Astrocyte (in vitro differentiated cells and primary cell): ENCODE measurements at regions not wholly inside any gene's neighbourhood (a gene's known extent, or its start where the extent isn't known, plus 50 kb on each side); places are given as distances from the start of the nearest gene placed in this dataset.

Source experiments
- DNase-seq: peaks from one replicate; pipeline ENCODE4 v3.0.0-alpha.2; 2010; ENCODE audit warnings: low read depth
- FAIRE-seq: peaks from 2 replicates; lab custom pipeline; 2011; peaks lifted over from hg19 to GRCh38; lab: Jason Lieb, UNC
- H2AFZ ChIP-seq: 2 replicates; pipeline ENCODE4 v1.6.0; 2012; ENCODE audit warnings: low read depth, low read length, inconsistent platforms
- H3K27ac ChIP-seq: 2 replicates; pipeline ENCODE4 v1.5.1; 2011; ENCODE audit warnings: low read depth, low read length, inconsistent platforms
- H3K27me3 ChIP-seq: 2 replicates; pipeline ENCODE4 v1.6.0; 2011; ENCODE audit warnings: low read length, inconsistent platforms; ENCODE audit not compliant: insufficient read depth
- H3K36me3 ChIP-seq: 2 replicates; pipeline ENCODE4 v1.5.1; 2011; ENCODE audit warnings: low read length, inconsistent platforms; ENCODE audit not compliant: insufficient read depth
- H3K4me1 ChIP-seq: 2 replicates; pipeline ENCODE4 v1.5.1; 2011; ENCODE audit warnings: low read length, inconsistent platforms; ENCODE audit not compliant: insufficient read depth
- H3K4me2 ChIP-seq: 2 replicates; pipeline ENCODE4 v1.6.0; 2012; ENCODE audit warnings: low read length, inconsistent platforms
- H3K4me3 ChIP-seq: 2 replicates; pipeline ENCODE4 v1.5.1; 2011; ENCODE audit warnings: low read depth, mild to moderate bottlenecking, low read length, inconsistent platforms; ENCODE audit not compliant: insufficient read depth
- H3K79me2 ChIP-seq: 2 replicates; pipeline ENCODE4 v1.6.0; 2012; ENCODE audit warnings: mild to moderate bottlenecking, low read length, inconsistent platforms; ENCODE audit not compliant: insufficient read depth
- H3K9ac ChIP-seq: 2 replicates; pipeline ENCODE4 v1.6.0; 2012; ENCODE audit warnings: mild to moderate bottlenecking, low read length, inconsistent platforms
- H3K9me3 ChIP-seq: 2 replicates; pipeline ENCODE4 v1.5.1; 2012; ENCODE audit warnings: low read depth, mild to moderate bottlenecking, low read length, inconsistent platforms; ENCODE audit not compliant: insufficient read depth
- H4K20me1 ChIP-seq: 2 replicates; pipeline ENCODE4 v1.6.0; 2012; ENCODE audit warnings: low read length, inconsistent platforms; ENCODE audit not compliant: insufficient read depth
- H3K27ac Mint-ChIP-seq: one replicate; pipeline ENCODE4 v1.8.0; 2021; ENCODE audit warnings: mild to moderate bottlenecking, mixed read lengths; ENCODE audit not compliant: unreplicated experiment
- H3K27me3 Mint-ChIP-seq: one replicate; pipeline ENCODE4 v1.8.0; 2021; ENCODE audit warnings: low read depth, mixed read lengths; ENCODE audit not compliant: unreplicated experiment
- H3K36me3 Mint-ChIP-seq: one replicate; pipeline ENCODE4 v1.8.0; 2021; ENCODE audit warnings: low read depth, mixed read lengths; ENCODE audit not compliant: unreplicated experiment
- H3K4me1 Mint-ChIP-seq: one replicate; pipeline ENCODE4 v1.8.0; 2021; ENCODE audit warnings: low read depth, mixed read lengths; ENCODE audit not compliant: unreplicated experiment
- H3K4me3 Mint-ChIP-seq: one replicate; pipeline ENCODE4 v1.8.0; 2021; ENCODE audit warnings: mild to moderate bottlenecking, moderate library complexity, mixed read lengths; ENCODE audit not compliant: unreplicated experiment
- H3K9me3 Mint-ChIP-seq: one replicate; pipeline ENCODE4 v1.8.0; 2021; ENCODE audit warnings: mild to moderate bottlenecking, mixed read lengths; ENCODE audit not compliant: unreplicated experiment
- EZH2 ChIP-seq: IDR thresholded peaks from 2 replicates; pipeline ENCODE4 v1.6.1; 2012; ENCODE audit warnings: mild to moderate bottlenecking, low read length, inconsistent platforms; ENCODE audit not compliant: insufficient read depth
- TF ChIP-seq, protein P1 (sequence below): IDR thresholded peaks from 2 replicates; pipeline ENCODE4 v1.5.1; 2011; ENCODE audit warnings: low read depth, mild to moderate bottlenecking, inconsistent platforms, low read length, moderate library complexity; ENCODE audit not compliant: insufficient read depth

DNA sequence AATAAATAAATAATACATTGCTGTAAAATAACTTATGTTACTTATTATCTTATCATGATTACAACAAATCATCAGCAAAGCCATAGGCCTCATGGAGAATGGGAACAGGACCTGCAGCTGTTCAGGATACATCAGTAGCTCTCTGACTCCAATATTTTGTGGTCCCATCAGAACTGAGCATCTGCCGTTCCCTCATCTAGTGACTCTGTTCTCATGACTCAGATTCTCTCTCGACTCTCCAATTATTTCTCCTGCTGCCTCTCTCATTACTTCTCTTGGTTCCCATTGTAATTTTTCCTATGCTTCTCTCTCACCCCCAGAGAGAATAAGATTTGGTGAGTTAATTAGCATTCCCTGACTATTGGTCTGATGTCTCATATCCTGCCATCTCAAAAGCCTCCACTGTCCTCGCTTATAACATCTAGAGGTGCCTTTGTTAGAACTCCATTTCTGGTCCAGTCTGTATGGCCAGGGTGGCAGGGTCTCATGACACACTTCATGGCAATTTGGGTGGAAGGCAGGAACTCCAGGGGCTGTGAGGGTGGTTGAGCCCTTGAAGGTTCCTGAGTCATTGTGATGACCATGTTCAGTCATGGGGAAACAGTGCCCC lies 78.0 kb upstream of the TANC1 start:
- peaks cover 2% of the 10 kb centered on the region for H3K36me3 Mint-ChIP-seq
- Histone ChIP-seq H3K9ac (no peak overlapping the region), H3K4me3 (no peak overlapping the region), H3K36me3 (no peaks in the 10 kb centered on the region), H3K9me3 (no peaks in the 10 kb centered on the region), H3K4me1 (peaks cover 28% of the 10 kb centered on the region), H3K27me3 (no peaks in the 10 kb centered on the region), H4K20me1 (no peaks in the 10 kb centered on the region), H3K79me2 (no peaks in the 10 kb centered on the region), H2AFZ (peak overlapping the region; percentile 14), H3K27ac (peak overlapping the region; percentile 44), H3K4me2 (peak overlapping the region; percentile 7)
- H3K27me3 Mint-ChIP-seq: peaks cover 2% of the 10 kb centered on the region
- DNase-seq (no peak), FAIRE-seq (peak; percentile 13)
- peaks cover 12% of the 10 kb centered on the region for H3K4me1 Mint-ChIP-seq
- H3K27ac Mint-ChIP-seq: no peak overlapping the region
- no peak overlapping the region for H3K4me3 Mint-ChIP-seq
- TF ChIP-seq, protein P1, sequence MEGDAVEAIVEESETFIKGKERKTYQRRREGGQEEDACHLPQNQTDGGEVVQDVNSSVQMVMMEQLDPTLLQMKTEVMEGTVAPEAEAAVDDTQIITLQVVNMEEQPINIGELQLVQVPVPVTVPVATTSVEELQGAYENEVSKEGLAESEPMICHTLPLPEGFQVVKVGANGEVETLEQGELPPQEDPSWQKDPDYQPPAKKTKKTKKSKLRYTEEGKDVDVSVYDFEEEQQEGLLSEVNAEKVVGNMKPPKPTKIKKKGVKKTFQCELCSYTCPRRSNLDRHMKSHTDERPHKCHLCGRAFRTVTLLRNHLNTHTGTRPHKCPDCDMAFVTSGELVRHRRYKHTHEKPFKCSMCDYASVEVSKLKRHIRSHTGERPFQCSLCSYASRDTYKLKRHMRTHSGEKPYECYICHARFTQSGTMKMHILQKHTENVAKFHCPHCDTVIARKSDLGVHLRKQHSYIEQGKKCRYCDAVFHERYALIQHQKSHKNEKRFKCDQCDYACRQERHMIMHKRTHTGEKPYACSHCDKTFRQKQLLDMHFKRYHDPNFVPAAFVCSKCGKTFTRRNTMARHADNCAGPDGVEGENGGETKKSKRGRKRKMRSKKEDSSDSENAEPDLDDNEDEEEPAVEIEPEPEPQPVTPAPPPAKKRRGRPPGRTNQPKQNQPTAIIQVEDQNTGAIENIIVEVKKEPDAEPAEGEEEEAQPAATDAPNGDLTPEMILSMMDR: no peak
- TF ChIP-seq EZH2: no peak
- H3K9me3 Mint-ChIP-seq: no peaks in the 10 kb centered on the region

DNA sequence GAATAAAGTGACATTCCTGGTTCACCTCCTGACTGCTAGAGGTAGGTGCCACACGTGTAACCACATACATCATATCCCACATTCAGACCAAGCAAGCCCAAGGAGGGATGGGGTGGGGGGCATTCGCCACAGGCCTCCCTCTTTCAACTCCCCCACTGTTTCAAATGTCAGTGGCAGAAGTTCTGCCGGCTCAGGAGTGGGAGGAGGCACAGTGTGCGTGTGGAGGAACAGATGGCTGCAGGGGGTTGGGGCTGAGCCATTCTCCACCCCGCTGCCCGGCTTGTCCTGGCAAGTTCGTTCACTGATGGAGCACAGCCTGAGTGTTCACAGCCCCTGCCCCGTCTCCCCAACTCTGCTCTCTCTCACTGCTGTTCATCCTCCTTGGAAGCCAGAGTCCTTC lies 75.4 kb upstream of the TANC1 start:
- TF ChIP-seq EZH2: no peak
- TF ChIP-seq, protein P1: no peak
- H3K9me3 Mint-ChIP-seq: no peaks in the 10 kb centered on the region
- peaks cover 12% of the 10 kb centered on the region for H3K4me1 Mint-ChIP-seq
- Histone ChIP-seq H3K36me3 (no peaks in the 10 kb centered on the region), H3K9me3 (no peaks in the 10 kb centered on the region), H3K27ac (peak overlapping the region; percentile 77), H3K27me3 (no peaks in the 10 kb centered on the region), H3K9ac (peak overlapping the region; percentile 47), H3K79me2 (no peaks in the 10 kb centered on the region), H4K20me1 (no peaks in the 10 kb centered on the region), H2AFZ (peak overlapping the region; percentile 50), H3K4me2 (no peak overlapping the region), H3K4me1 (peaks cover 28% of the 10 kb centered on the region), H3K4me3 (no peak overlapping the region)
- DNase-seq: peak; percentile 65
- no peak overlapping the region for H3K4me3 Mint-ChIP-seq
- peaks cover 2% of the 10 kb centered on the region for H3K36me3 Mint-ChIP-seq
- H3K27me3 Mint-ChIP-seq: no peaks in the 10 kb centered on the region
- no peak overlapping the region for H3K27ac Mint-ChIP-seq
- FAIRE-seq: no peak

DNA sequence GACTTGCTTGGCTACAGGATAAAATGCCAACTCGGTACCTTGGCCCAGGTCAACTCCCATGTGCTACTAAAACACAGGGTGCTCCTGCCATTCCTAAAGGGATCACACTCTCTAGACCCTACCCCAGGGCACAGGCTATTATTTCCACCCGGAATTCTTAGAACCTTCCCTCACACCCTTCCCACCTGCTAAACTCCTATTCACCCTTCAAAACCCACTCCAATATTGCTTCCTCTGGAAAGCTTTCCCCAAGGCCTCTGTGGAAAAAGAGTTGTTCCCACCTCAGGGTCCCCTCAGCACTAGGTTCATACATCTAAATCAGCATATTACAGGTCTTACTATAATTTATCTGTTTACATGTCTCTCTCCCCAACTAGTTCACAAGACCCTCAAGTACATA lies 75.0 kb upstream of the TANC1 start:
- H3K9me3 Mint-ChIP-seq: no peaks in the 10 kb centered on the region
- Histone ChIP-seq H3K27ac (peak overlapping the region; percentile 77), H3K9ac (peak overlapping the region; percentile 47), H4K20me1 (no peaks in the 10 kb centered on the region), H3K9me3 (no peaks in the 10 kb centered on the region), H3K4me1 (peaks cover 28% of the 10 kb centered on the region), H3K4me3 (no peak overlapping the region), H3K4me2 (peak overlapping the region; percentile 63), H3K27me3 (no peaks in the 10 kb centered on the region), H2AFZ (peak overlapping the region; percentile 50), H3K79me2 (no peaks in the 10 kb centered on the region), H3K36me3 (no peaks in the 10 kb centered on the region)
- TF ChIP-seq, protein P1: no peak
- TF ChIP-seq EZH2: no peak
- FAIRE-seq: no peak
- H3K4me1 Mint-ChIP-seq: peaks cover 12% of the 10 kb centered on the region
- H3K36me3 Mint-ChIP-seq: peaks cover 2% of the 10 kb centered on the region
- DNase-seq: no peak
- no peak overlapping the region for H3K27ac Mint-ChIP-seq
- H3K27me3 Mint-ChIP-seq: no peaks in the 10 kb centered on the region
- H3K4me3 Mint-ChIP-seq: no peak overlapping the region
